GM23338 (cell line): ENCODE measurements at regions not wholly inside any gene's neighbourhood (a gene's known extent, or its start where the extent isn't known, plus 50 kb on each side); places are given as distances from the start of the nearest gene placed in this dataset.

Experiments
- ATAC-seq: fragments of 200-7000 bp; cut with Tn5 transposase; 3 replicates; pipeline ENCODE4 v1.9.1; 2020
- DNase-seq: peaks from one replicate; pipeline ENCODE4 v3.0.0-alpha.2; 2015; ENCODE audit warnings: low spot score
- H2AFZ ChIP-seq: fragments of 200-600 bp; sonication (generic); 2 replicates; pipeline ENCODE4 v1.8.0; 2016; ENCODE audit warnings: antibody characterized with exemption, mild to moderate bottlenecking, moderate library complexity
- H3F3A ChIP-seq: fragments of 200-600 bp; sonication (generic); replicated peaks from 2 replicates; pipeline ENCODE4 v1.8.0; 2017; ENCODE audit warnings: antibody characterized with exemption, mixed run types, low read depth
- H3K27ac ChIP-seq: fragments of 200-600 bp; sonication (generic); 2 replicates; pipeline ENCODE4 v1.6.1; 2016; ENCODE audit warnings: low read depth
- H3K27me3 ChIP-seq: fragments of 200-600 bp; sonication (generic); 2 replicates; pipeline ENCODE4 v1.8.0; 2016; ENCODE audit warnings: mild to moderate bottlenecking, mixed run types, moderate library complexity; ENCODE audit not compliant: insufficient read depth
- H3K36me3 ChIP-seq: fragments of 200-600 bp; sonication (generic); 2 replicates; pipeline ENCODE4 v1.8.0; 2016; ENCODE audit warnings: mild to moderate bottlenecking; ENCODE audit not compliant: insufficient read depth
- H3K4me1 ChIP-seq: fragments of 200-600 bp; sonication (generic); 2 replicates; pipeline ENCODE4 v1.8.0; 2016; ENCODE audit warnings: mild to moderate bottlenecking, moderate library complexity; ENCODE audit not compliant: insufficient read depth
- H3K4me2 ChIP-seq: fragments of 200-600 bp; sonication (generic); 2 replicates; pipeline ENCODE4 v1.7.1; 2017; ENCODE audit warnings: mixed run types
- H3K4me3 ChIP-seq: fragments of 200-600 bp; sonication (generic); 2 replicates; pipeline ENCODE4 v1.6.1; 2016; ENCODE audit warnings: mixed run types
- H3K79me2 ChIP-seq: fragments of 200-600 bp; sonication (generic); replicated peaks from 2 replicates; pipeline ENCODE4 v1.8.0; 2017; ENCODE audit warnings: mild to moderate bottlenecking; ENCODE audit not compliant: insufficient read depth
- H3K9me2 ChIP-seq: fragments of 200-600 bp; sonication (generic); 2 replicates; pipeline ENCODE4 v1.8.0; 2017; ENCODE audit not compliant: insufficient read depth
- H4K20me1 ChIP-seq: fragments of 200-600 bp; sonication (generic); replicated peaks from 2 replicates; pipeline ENCODE4 v1.8.0; 2017; ENCODE audit warnings: mild to moderate bottlenecking; ENCODE audit not compliant: insufficient read depth
- H3K27ac Mint-ChIP-seq: 2 replicates; pipeline ENCODE4 v1.8.0; 2020; ENCODE audit warnings: inconsistent platforms, mild to moderate bottlenecking, moderate library complexity, mixed read lengths
- H3K27me3 Mint-ChIP-seq: 3 replicates; pipeline ENCODE4 v1.8.0; 2022; ENCODE audit warnings: low read depth, mild to moderate bottlenecking, moderate library complexity, mixed read lengths, inconsistent platforms; ENCODE audit not compliant: insufficient read depth, poor library complexity
- H3K36me3 Mint-ChIP-seq: 3 replicates; pipeline ENCODE4 v1.8.0; 2021; ENCODE audit warnings: low read depth, mild to moderate bottlenecking, inconsistent platforms, moderate library complexity, mixed read lengths
- H3K4me1 Mint-ChIP-seq: 3 replicates; pipeline ENCODE4 v1.8.0; 2020; ENCODE audit warnings: mild to moderate bottlenecking, inconsistent platforms, mixed read lengths
- H3K4me3 Mint-ChIP-seq: 3 replicates; pipeline ENCODE4 v1.8.0; 2021; ENCODE audit warnings: moderate library complexity, mild to moderate bottlenecking, inconsistent platforms, mixed read lengths
- H3K9me3 Mint-ChIP-seq: 3 replicates; pipeline ENCODE4 v1.8.0; 2020; ENCODE audit warnings: moderate library complexity, mild to moderate bottlenecking, inconsistent platforms, mixed read lengths
- CREB1 ChIP-seq: fragments of 250-450 bp; sonication (Bioruptor Pico); IDR thresholded peaks from 2 replicates; pipeline ENCODE4 v1.5.0; 2020; ENCODE audit warnings: low read depth, mild to moderate bottlenecking, moderate library complexity
- CTCF ChIP-seq, 2 experiments: fragments of 200-600 bp in 1 of 2; sonication (generic) in 1 of 2; conservative IDR thresholded peaks; 2 replicates each; pipeline versions ENCODE4 v1.5.1 to v1.6.1; 2016 to 2017; ENCODE audit warnings: antibody characterized with exemption in 2 of 2, low read depth in 2 of 2, mild to moderate bottlenecking in 2 of 2, moderate library complexity in 1 of 2
- ETS1 ChIP-seq: IDR thresholded peaks from 2 replicates; pipeline ENCODE4 v1.6.1; 2016; ENCODE audit warnings: antibody characterized with exemption
- EZH2 ChIP-seq: fragments of 200-600 bp; sonication (generic); IDR thresholded peaks from one replicate; pipeline ENCODE4 v1.8.0; 2017; ENCODE audit warnings: antibody characterized with exemption, mild to moderate bottlenecking, low read depth; ENCODE audit not compliant: unreplicated experiment
- EZH2phosphoT487 ChIP-seq: fragments of 200-600 bp; sonication (generic); IDR thresholded peaks from one replicate; pipeline ENCODE4 v1.8.1; 2018; ENCODE audit warnings: antibody characterized with exemption; ENCODE audit not compliant: unreplicated experiment
- JUNB ChIP-seq: IDR thresholded peaks from one replicate; pipeline ENCODE4 v1.6.1; 2016; ENCODE audit warnings: antibody characterized with exemption; ENCODE audit not compliant: unreplicated experiment
- NANOG ChIP-seq: IDR thresholded peaks from 2 replicates; pipeline ENCODE4 v1.6.1; 2016; ENCODE audit warnings: antibody characterized with exemption, borderline replicate concordance
- POLR2AphosphoS5 ChIP-seq: IDR thresholded peaks from 2 replicates; pipeline ENCODE4 v1.6.1; 2016; ENCODE audit warnings: antibody characterized with exemption, low read depth
- STAT1 ChIP-seq: IDR thresholded peaks from one replicate; pipeline ENCODE4 v1.6.1; 2016; ENCODE audit warnings: antibody characterized with exemption; ENCODE audit not compliant: unreplicated experiment
- ZNF114 ChIP-seq: fragments of 250-450 bp; sonication (Bioruptor Pico); IDR thresholded peaks from 2 replicates; pipeline ENCODE4 v1.5.0; 2020; ENCODE audit warnings: mild to moderate bottlenecking, moderate library complexity
- ZNF331 ChIP-seq: fragments of 250-450 bp; sonication (Bioruptor Pico); IDR thresholded peaks from 2 replicates; pipeline ENCODE4 v1.5.0; 2020; ENCODE audit warnings: low read depth, mild to moderate bottlenecking, moderate library complexity
- ZNF462 ChIP-seq: fragments of 250-450 bp; sonication (Bioruptor Pico); IDR thresholded peaks from 2 replicates; pipeline ENCODE4 v1.5.0; 2020; ENCODE audit warnings: mild to moderate bottlenecking, moderate library complexity
- TF ChIP-seq, protein P1 (sequence below): IDR thresholded peaks from one replicate; pipeline ENCODE4 v1.6.1; 2018; ENCODE audit warnings: antibody characterized with exemption; ENCODE audit not compliant: unreplicated experiment

DNA sequence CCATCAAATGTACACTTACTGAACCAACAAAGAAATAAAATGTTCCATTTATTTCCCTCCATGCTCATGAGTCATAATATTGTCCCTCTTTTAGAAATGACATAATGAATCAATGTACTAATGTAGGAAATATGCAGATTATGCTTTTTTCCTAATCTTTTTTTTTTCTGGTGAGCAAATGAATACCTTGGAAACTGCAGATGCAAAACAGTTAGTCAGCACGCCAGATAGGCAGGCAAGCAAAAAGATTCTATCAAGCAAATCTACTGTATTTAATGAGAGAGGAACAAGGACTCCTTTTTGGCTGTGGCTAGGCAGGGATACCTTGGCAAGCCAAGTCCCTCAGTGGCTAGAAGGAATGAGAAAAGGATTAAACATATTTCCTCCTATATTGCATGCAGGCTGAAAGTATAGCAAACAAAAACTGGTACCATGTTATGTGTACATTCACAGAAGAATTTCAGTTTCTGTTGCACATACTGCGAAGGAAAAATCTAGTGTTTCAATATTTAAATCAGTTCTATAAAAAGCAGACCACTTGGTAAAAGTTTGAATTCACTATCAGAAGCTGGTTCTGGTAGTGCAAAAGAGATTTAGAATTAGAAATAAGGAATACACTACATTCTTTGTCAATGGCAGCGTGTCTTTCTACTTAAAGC is 605.4 kb downstream of the TLE1 start:
- Histone ChIP-seq H3K27me3 (no peaks in the 10 kb centered on the region), H3F3A (no peaks in the 10 kb centered on the region), H3K79me2 (no peaks in the 10 kb centered on the region), H3K4me3 (no peak overlapping the region), H3K4me1 (0 out of 2 replicates have a peak, but pooled peaks cover 3% of the 10 kb centered on the region), H2AFZ (no peak overlapping the region), H4K20me1 (no peaks in the 10 kb centered on the region), H3K4me2 (no peak overlapping the region), H3K9me2 (peaks cover 10% of the 10 kb centered on the region; the same call in 1 of the 2 replicates), H3K36me3 (no peaks in the 10 kb centered on the region), H3K27ac (no peak overlapping the region)
- TF ChIP-seq, protein P1, sequence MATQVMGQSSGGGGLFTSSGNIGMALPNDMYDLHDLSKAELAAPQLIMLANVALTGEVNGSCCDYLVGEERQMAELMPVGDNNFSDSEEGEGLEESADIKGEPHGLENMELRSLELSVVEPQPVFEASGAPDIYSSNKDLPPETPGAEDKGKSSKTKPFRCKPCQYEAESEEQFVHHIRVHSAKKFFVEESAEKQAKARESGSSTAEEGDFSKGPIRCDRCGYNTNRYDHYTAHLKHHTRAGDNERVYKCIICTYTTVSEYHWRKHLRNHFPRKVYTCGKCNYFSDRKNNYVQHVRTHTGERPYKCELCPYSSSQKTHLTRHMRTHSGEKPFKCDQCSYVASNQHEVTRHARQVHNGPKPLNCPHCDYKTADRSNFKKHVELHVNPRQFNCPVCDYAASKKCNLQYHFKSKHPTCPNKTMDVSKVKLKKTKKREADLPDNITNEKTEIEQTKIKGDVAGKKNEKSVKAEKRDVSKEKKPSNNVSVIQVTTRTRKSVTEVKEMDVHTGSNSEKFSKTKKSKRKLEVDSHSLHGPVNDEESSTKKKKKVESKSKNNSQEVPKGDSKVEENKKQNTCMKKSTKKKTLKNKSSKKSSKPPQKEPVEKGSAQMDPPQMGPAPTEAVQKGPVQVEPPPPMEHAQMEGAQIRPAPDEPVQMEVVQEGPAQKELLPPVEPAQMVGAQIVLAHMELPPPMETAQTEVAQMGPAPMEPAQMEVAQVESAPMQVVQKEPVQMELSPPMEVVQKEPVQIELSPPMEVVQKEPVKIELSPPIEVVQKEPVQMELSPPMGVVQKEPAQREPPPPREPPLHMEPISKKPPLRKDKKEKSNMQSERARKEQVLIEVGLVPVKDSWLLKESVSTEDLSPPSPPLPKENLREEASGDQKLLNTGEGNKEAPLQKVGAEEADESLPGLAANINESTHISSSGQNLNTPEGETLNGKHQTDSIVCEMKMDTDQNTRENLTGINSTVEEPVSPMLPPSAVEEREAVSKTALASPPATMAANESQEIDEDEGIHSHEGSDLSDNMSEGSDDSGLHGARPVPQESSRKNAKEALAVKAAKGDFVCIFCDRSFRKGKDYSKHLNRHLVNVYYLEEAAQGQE: no peak
- TF ChIP-seq ZNF462 (CRISPR knock-in tag) (no peak), EZH2 (no peak), ETS1 (no peak), ZNF331 (CRISPR knock-in tag) (no peak), EZH2phosphoT487 (no peak), STAT1 (no peak), POLR2AphosphoS5 (no peak), CREB1 (CRISPR knock-in tag) (no peak), JUNB (no peak), ZNF114 (CRISPR knock-in tag) (no peak), CTCF (conservative IDR thresholded peaks at IDR 0.05; ENCODE audit: low read depth in 2 of 2) (no peak), NANOG (no peak)
- Mint-ChIP-seq H3K4me1 (peaks cover 9% of the 10 kb centered on the region; the same call in 2 of the 3 replicates), H3K36me3 (no peaks in the 10 kb centered on the region), H3K4me3 (no peak overlapping the region), H3K27ac (no peak overlapping the region), H3K27me3 (no peaks in the 10 kb centered on the region), H3K9me3 (no peaks in the 10 kb centered on the region)
- ATAC-seq (no peak), DNase-seq (no peak)
